ENCODE measurements at regions not wholly inside any gene's neighbourhood (a gene's known extent, or its start where the extent isn't known, plus 50 kb on each side); places are given as distances from the start of the nearest gene placed in this dataset.

GRCh38 chr2:128606837-128607236 lies 288.2 kb upstream of the HS6ST1 start:
- Histone ChIP-seq H3K4me3 (no peak overlapping the region), H3K27ac (no peak overlapping the region)
- TF ChIP-seq, protein P1, sequence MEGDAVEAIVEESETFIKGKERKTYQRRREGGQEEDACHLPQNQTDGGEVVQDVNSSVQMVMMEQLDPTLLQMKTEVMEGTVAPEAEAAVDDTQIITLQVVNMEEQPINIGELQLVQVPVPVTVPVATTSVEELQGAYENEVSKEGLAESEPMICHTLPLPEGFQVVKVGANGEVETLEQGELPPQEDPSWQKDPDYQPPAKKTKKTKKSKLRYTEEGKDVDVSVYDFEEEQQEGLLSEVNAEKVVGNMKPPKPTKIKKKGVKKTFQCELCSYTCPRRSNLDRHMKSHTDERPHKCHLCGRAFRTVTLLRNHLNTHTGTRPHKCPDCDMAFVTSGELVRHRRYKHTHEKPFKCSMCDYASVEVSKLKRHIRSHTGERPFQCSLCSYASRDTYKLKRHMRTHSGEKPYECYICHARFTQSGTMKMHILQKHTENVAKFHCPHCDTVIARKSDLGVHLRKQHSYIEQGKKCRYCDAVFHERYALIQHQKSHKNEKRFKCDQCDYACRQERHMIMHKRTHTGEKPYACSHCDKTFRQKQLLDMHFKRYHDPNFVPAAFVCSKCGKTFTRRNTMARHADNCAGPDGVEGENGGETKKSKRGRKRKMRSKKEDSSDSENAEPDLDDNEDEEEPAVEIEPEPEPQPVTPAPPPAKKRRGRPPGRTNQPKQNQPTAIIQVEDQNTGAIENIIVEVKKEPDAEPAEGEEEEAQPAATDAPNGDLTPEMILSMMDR (IDR thresholded peaks at IDR 0.05), result no peak
- DNase-seq (ENCODE audit: low spot score), result peak; percentile 66

GRCh38 chr2:128607440-128607839 lies 288.8 kb upstream of the HS6ST1 start:
- Histone ChIP-seq H3K4me3 (peak overlapping the region; percentile 53), H3K27ac (no peak overlapping the region)
- TF ChIP-seq, protein P1 (IDR thresholded peaks at IDR 0.05), result no peak
- DNase-seq (ENCODE audit: low spot score), result no peak

DNA sequence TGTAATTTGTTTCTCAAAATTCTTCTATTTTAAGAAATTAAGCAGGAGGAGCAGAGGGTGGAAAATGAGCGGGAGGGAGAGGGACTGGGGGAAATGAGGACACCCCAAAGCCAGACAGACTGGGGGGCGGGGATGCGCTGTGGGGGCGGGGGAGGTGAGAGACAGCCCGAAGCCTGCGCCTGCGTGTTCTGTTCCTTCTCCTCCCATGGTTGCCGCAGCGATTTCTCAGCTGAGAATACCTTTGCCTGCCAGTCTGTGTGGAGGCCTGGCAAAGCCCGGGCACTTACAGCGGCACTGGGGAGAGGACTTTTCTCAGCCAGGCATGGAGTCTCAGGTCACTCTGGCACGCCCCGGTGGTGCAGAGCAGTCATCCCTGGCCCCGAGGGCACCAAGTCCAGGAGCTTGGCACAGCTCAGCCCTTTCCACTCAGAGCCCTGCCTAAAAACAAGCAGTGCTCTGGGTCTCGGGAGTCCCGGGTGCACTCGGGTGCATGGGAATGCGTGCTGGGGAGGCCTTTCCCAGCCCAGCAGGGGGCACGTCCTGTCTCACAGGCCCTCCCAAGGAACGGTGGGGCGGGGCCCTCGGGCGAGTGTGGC lies 289.3 kb upstream of the HS6ST1 start:
- peak; percentile 66 for DNase-seq (ENCODE audit: low spot score)
- peak overlapping the region in 1 of 2 donors; percentile 45 for H3K27ac ChIP-seq
- H3K4me3 ChIP-seq, result peak overlapping the region; percentile 53
- TF ChIP-seq, protein P1 (IDR thresholded peaks at IDR 0.05), result no peak

DNA sequence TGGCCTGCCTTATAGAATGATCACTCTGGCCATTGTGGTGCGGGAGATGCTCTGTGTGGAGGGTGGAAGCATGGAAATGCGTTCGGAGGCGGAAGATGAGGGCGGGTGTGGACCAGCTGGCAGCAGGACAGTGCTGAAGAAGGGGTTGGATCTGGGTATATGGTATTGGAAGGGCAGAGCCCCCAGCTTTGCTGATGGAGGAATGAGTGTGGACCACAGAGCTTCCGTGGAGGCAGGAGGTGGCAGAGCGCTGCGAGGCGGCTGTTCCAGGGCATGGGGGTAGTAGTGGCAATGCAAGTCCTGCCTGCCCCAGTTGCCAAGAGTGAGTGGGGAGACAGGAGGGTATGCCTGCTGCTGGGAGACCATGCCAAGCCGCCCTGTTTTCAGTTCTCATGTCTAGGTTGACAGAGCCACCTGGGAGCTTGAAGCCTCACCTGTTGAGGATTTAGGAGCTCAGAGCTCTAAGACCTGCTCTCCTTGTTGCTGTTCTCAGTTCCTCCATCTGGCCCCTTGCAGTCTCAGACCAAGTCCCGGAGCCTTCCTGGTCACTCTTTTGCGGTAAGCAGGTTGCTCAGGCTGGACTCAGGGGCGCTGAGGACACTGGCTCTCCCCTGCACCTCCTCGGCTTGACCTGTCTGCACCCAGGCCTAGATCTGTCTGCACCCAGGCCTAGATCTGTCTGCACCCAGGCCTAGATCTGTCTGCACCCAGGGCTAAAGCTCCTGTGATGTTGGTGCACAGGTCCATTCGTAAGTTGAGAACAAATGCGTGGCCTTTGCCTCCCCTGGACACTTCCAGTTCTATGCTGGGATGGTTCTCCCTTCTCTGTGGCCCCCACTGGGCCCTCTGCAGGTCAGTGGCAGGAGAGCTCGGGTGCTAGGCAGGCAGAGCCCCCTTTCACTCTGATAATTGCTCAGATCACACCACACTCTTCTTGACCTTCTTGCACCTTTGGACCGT lies 290.5 kb upstream of the HS6ST1 start:
- Histone ChIP-seq H3K27ac (no peak overlapping the region), H3K4me3 (no peak overlapping the region)
- TF ChIP-seq, protein P1 (IDR thresholded peaks at IDR 0.05), result no peak
- DNase-seq (ENCODE audit: low spot score), result peak; percentile 49

GRCh38 chr2:128610496-128610895 lies 291.8 kb upstream of the HS6ST1 start:
- no peak overlapping the region for H3K27ac ChIP-seq
- no peak for DNase-seq (ENCODE audit: low spot score)
- TF ChIP-seq, protein P1 (IDR thresholded peaks at IDR 0.05), result no peak
- H3K4me3 ChIP-seq, result no peak overlapping the region

- DNase-seq (ENCODE audit: low spot score), result no peak
- Histone ChIP-seq H3K27ac (no peak overlapping the region), H3K4me3 (no peak overlapping the region)
- TF ChIP-seq, protein P1 (IDR thresholded peaks at IDR 0.05), result no peak
Measured at GRCh38 chr2:128611421-128612320, 293.0 kb upstream of the HS6ST1 start.

Measured in coronary artery (tissue), 2 donors.